AG04450 (cell line): ENCODE measurements at regions not wholly inside any gene's neighbourhood (a gene's known extent, or its start where the extent isn't known, plus 50 kb on each side); places are given as distances from the start of the nearest gene placed in this dataset.
"Not testable (repeated sequence)": the region's sequence is repeated elsewhere in the genome, so short reads cannot be mapped to it uniquely, and the experiment has no call there.

Experiments
- CTCF ChIA-PET: fragments of 300-600, 350-600 bp; formaldehyde crosslinking; extraction: SDS; loops from one replicate; lab custom pipeline; 2022; ENCODE audit warnings: antibody characterized with exemption, inconsistent platforms; lab: Charles Lee
- POLR2A ChIA-PET: fragments of 350-600 bp; formaldehyde crosslinking; extraction: SDS; loops from one replicate; lab custom pipeline; 2021; ENCODE audit warnings: antibody characterized with exemption, inconsistent platforms; lab: Yijun Ruan, JAX
- DNase-seq: peaks from one replicate; pipeline ENCODE4 v3.0.0-alpha.2; 2011; ENCODE audit warnings: low read depth, low spot score
- H3K27ac ChIP-seq: one replicate; pipeline ENCODE4 v1.5.1; 2012; ENCODE audit warnings: low read depth, low read length, control low read depth
- H3K27me3 ChIP-seq: one replicate; pipeline ENCODE4 v1.6.0; 2012; ENCODE audit warnings: low read length; ENCODE audit not compliant: control insufficient read depth, insufficient read depth
- H3K4me3 ChIP-seq: 2 replicates; pipeline ENCODE4 v1.5.1; 2011; ENCODE audit warnings: mild to moderate bottlenecking, low read depth, low read length, control low read depth
- H3K9me3 ChIP-seq: 2 replicates; pipeline ENCODE4 v1.5.1; 2012; ENCODE audit warnings: low read length; ENCODE audit not compliant: control insufficient read depth, insufficient read depth
- TF ChIP-seq, protein P1 (sequence below): IDR thresholded peaks from 2 replicates; pipeline ENCODE4 v1.5.1; 2011; ENCODE audit warnings: low read depth, low read length, control low read depth, inconsistent platforms

DNA sequence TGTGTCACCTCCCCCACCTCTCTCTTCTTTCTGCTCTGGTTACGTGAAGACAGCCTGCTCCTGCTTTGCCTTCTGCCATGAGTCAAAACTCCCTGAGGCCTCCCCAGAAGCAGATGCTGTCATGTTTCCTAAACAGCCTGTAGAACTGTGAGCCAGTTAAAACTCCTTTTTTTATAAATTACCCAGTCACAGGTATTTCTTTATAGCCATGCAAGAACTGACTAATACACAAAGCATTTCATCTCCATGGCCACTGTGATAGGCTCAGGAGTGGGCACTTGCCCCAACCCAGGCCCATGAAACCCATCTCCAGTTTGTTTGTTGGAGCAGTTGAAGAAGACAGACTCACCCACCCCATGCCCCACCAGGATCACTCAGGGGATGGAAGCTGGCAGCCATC lies 253.3 kb upstream of the ISX start:
- Histone ChIP-seq H3K4me3 (no peak overlapping the region), H3K9me3 (peaks cover 35% of the 10 kb centered on the region), H3K27me3 (no peaks in the 10 kb centered on the region), H3K27ac (no peak overlapping the region)
- POLR2A ChIA-PET, result no interaction called here
- CTCF ChIA-PET, result no interaction called here
- TF ChIP-seq, protein P1, sequence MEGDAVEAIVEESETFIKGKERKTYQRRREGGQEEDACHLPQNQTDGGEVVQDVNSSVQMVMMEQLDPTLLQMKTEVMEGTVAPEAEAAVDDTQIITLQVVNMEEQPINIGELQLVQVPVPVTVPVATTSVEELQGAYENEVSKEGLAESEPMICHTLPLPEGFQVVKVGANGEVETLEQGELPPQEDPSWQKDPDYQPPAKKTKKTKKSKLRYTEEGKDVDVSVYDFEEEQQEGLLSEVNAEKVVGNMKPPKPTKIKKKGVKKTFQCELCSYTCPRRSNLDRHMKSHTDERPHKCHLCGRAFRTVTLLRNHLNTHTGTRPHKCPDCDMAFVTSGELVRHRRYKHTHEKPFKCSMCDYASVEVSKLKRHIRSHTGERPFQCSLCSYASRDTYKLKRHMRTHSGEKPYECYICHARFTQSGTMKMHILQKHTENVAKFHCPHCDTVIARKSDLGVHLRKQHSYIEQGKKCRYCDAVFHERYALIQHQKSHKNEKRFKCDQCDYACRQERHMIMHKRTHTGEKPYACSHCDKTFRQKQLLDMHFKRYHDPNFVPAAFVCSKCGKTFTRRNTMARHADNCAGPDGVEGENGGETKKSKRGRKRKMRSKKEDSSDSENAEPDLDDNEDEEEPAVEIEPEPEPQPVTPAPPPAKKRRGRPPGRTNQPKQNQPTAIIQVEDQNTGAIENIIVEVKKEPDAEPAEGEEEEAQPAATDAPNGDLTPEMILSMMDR, result no peak
- no peak for DNase-seq

DNA sequence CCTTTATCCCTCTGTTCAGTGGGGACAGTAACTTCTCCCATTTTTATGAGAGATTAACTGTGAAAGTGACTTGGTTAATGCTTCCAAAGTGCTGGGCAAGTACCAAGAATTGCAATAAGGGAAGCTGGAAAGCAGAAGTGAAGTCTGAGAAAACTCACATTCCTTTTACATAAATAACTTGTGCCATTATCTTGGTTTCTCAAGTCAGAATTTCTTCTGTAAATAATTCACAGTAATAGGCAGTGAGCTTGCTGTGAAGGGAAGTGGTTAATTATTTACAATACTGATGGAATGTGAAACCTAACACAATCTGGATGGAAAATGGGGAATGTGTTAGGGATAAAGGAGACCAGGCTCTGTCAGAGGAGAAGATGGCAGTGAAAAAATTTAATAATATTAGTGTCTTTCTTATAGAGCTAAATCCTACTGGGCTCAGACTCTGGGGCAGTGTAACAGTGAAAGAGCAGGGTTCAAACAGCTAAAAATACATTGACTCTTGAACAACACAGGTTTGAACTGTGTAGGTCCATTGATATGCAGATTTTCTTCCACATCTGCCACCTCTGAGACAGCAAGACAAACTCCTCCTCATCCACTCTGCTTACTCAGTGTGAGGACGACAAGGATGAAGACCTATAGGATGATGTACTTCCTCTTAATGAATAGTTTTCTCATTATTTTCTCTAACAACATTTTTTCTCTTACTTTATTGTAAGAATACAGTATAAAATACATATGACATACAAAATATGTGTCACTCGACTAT lies 251.5 kb upstream of the ISX start:
- TF ChIP-seq, protein P1, result no peak
- no peak overlapping the region for H3K27ac ChIP-seq
- ChIA-PET CTCF (no interaction called here), POLR2A (no interaction called here)
- no peak for DNase-seq
- no peak overlapping the region for H3K4me3 ChIP-seq
- no peaks in the 10 kb centered on the region for H3K27me3 ChIP-seq
- H3K9me3 ChIP-seq, result peaks cover 27% of the 10 kb centered on the region

DNA sequence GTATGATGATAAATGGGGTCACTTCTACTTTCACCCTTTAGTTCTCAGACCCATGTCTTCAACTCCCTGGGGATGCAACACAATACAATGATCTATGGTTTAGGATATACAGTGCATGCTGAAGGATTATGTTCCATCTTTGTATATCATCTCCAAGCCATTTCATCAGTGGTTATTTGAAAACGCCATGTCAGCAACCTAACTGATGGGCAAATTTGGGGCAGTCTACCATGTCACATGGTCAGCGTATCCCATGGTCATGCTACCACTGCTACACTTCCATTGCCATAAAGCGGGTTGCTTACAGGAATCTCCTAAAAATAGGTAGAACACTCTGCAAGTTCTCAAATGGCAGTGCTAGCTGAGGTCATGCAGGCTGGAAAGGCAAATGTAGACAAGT lies 236.5 kb upstream of the ISX start:
- no peak for DNase-seq
- CTCF ChIA-PET, result no interaction called here

DNA sequence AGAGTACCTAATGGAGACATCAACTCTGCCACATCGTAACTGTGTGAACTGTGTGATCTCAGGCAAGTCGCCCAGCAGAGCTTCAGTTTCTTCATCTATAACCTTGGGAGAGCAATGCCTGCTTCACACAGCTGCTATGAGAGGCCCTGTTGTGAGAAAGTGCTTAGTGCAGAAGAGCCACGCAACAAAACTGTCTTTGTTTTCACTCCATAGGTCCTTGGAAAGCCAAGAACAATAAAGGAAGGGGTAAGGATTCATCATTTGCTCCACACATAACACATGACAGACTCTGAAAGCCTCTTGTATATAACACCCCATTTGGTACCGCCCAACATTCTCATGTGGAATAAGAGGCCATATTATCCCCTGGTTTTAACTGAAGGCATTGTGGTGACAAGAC lies 231.9 kb upstream of the ISX start:
- Histone ChIP-seq H3K9me3 (peaks cover 24% of the 10 kb centered on the region), H3K27ac (no peak overlapping the region), H3K4me3 (no peak overlapping the region), H3K27me3 (no peaks in the 10 kb centered on the region)
- POLR2A ChIA-PET, result no interaction called here
- no peak for DNase-seq
- CTCF ChIA-PET, result no interaction called here
- TF ChIP-seq, protein P1, result no peak

More for the DNA sequence above, 236.5 kb upstream of the ISX start:
- Histone ChIP-seq H3K27ac (no peak overlapping the region), H3K4me3 (no peak overlapping the region), H3K27me3 (no peaks in the 10 kb centered on the region), H3K9me3 (peaks cover 44% of the 10 kb centered on the region)
- TF ChIP-seq, protein P1, result no peak
- POLR2A ChIA-PET, result no interaction called here

DNA sequence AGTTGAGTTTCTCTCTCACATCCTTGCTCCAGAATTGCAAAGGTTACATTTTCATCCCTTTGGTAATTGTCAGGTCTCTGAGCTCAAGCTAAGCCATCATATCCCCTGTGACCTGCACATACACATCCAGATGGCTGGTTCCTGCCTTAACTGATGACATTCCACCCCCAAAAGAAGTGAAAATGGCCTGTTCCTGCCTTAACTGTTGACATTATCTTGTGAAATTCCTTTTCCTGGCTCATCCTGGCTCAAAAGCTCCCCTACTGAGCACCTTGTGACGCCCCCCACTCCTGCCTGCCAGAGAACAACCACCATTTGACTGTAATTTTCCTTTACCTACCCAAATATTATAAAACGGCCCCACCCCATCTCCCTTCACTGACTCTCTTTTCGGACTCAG lies 231.4 kb upstream of the ISX start:
- H3K9me3 ChIP-seq, result peaks cover 20% of the 10 kb centered on the region
- CTCF ChIA-PET, DNase-seq, H3K27me3 ChIP-seq, POLR2A ChIA-PET, H3K4me3 ChIP-seq, H3K27ac ChIP-seq: not testable (repeated sequence)
